ENCODE measurements at regions not wholly inside any gene's neighbourhood (a gene's known extent, or its start where the extent isn't known, plus 50 kb on each side); places are given as distances from the start of the nearest gene placed in this dataset.
"Not testable (repeated sequence)": the region's sequence is repeated elsewhere in the genome, so short reads cannot be mapped to it uniquely, and the experiment has no call there.

DNA sequence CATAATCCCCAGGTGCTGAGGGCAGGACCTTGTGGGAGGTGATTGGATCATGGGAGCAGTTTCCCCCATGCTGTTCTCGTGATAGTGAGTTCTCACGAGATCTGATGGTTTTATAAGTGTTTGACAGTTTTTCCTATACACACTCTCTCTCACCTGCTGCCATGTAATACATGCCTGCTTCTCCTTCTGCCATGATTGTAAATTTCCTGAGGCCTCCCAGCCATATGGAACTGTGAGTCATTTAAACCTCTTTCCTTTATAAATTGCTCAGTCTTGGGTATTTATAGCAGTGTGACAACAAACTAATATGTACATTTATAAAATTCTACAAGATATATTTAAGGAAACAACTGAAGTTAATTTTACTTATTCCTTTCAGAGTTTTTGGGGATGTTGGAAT, 170.8 kb upstream of the BET1 start:
- no peak for DNase-seq (ENCODE audit: low read depth)

DNA sequence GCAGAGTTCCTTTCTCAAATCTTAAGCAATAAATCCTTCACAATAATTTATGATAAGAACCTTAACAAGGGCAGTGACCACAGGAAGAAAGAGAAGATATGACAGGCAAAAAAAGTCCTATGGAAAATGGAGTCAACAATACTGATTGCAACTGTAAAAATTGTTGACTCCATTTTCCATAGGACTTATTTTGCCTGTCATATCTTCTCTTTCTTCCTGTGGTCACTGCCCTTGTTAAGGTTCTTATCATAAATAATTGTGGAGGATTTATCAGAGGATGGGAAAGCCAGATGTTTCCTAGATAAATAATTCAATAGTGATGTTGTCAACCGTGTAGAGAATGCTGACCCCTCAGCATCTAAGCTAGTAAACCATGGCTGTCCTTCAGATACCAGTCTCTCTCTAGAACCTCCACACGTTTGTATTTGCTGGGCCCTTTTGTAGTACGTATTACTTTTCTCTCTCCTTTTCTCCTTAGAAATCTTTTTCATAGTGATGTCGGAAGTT, 172.6 kb upstream of the BET1 start:
- DNase-seq (ENCODE audit: low read depth) = no peak

GRCh38 chr7:94177441-94177840, 173.3 kb upstream of the BET1 start:
- no peak for DNase-seq (ENCODE audit: low read depth)

GRCh38 chr7:94178230-94178629, 174.1 kb upstream of the BET1 start:
- no peak for DNase-seq (ENCODE audit: low read depth)

- DNase-seq (ENCODE audit: low read depth) = no peak
Measured at GRCh38 chr7:94179466-94179865, 175.3 kb upstream of the BET1 start.

GRCh38 chr7:94182066-94182465, 177.9 kb upstream of the BET1 start:
- DNase-seq (ENCODE audit: low read depth) = no peak

DNA sequence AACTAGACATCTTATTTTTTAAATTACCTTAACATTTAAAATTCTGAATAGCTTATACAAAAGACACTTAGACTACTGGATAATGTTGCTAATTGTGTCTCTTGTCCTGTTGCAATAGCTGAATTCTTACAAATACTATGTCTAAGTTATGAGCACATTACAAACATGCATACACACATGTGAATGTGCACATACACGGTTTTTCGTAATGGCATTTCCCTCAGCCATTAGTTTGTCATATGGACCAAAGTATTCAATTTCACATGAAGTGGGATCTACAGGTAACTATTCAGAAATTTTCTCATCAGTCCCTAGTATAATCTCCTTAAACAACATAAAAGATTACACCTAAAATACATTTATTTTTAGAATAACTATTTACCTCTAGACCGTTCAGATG, 178.6 kb upstream of the BET1 start:
- DNase-seq (ENCODE audit: low read depth) = no peak

GRCh38 chr7:94183289-94183749, 179.2 kb upstream of the BET1 start:
- no peak for DNase-seq (ENCODE audit: low read depth)

- DNase-seq (ENCODE audit: low read depth) = no peak
Measured at GRCh38 chr7:94183891-94184290, 179.7 kb upstream of the BET1 start.

- DNase-seq (ENCODE audit: low read depth) = no peak
Measured at GRCh38 chr7:94188350-94188749, 184.2 kb upstream of the BET1 start.

DNA sequence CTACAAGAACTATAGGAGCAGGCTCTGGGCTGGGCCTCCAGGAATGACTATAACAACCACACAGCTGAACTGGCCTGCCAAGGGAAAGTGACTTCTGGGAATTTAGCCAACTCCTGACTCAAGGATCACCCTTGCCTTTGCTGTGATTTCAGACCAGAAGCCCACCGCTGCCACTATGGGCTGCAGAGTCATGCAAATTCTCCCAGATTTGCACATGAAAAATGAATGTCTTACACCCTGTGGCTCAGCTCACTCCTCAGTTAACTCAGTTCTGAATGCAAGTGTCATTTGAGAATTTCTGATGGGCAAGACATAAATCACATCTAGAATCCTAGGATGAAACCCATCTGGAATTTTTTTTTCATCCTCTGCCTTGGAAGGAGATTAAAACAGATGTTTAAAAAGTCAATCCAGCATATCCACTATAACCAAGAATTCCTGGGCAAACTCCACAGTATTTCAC, 186.5 kb upstream of the BET1 start:
- no peak for DNase-seq (ENCODE audit: low read depth)

DNA sequence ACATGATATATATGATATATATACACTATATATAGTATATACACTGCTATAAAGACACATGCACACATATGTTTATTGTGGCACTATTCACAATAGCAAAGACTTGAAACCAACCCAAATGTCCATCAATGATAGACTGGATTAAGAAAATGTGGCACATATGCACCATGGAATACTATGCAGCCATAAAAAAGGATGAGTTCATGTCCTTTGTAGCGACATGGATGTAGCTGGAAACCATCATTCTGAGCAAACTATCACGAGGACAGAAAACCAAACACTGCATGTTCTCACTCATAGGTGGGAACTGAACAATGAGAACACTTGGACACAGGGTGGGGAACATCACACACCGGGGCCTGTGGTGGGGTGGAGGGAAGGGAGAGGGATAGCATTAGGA, 190.3 kb upstream of the BET1 start:
- DNase-seq (ENCODE audit: low read depth) = not testable (repeated sequence)

DNA sequence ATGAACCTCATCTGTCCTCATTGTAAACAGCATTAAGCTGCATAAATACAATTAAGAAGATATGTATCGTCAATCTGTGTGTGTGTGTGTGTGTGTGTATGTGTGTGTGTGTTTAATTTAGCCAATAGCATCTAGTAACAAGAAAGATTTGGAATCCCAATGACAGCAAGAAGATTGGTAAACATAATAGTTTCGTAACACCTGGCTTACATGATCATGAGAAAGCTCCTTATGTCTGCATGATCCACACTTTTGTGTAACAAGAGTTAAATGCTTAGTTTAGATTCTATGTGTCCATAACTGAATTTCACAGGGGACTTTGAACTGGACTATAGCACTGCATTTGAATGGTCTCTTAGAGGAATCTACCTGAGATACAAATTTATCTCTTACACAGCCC, 191.0 kb upstream of the BET1 start:
- no peak for DNase-seq (ENCODE audit: low read depth)

- no peak for DNase-seq (ENCODE audit: low read depth)
Measured at GRCh38 chr7:94195813-94196212, 191.7 kb upstream of the BET1 start.

GRCh38 chr7:94205529-94205928, 189.2 kb upstream of the COL1A2 start:
- DNase-seq (ENCODE audit: low read depth) = no peak

DNA sequence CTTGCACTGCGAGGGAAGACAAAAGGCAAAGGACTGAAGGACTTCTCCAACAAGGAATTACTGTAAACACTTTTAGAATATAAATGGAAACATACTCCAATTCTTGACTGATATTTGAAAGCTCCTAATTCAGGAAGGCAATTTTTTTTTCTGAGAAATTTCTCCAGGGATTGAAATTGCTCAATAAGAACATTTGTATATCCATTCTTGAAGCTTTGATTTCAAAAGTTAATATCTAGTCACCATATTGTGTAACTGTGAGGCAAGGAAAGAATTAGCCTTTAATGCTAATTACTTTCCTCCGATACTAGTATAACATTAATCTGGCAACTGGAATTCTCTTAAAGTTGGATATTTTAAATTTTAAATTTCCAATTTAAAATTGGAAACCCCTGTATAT, 188.4 kb upstream of the COL1A2 start:
- no peak for DNase-seq (ENCODE audit: low read depth)

- DNase-seq (ENCODE audit: low read depth) = no peak
Measured at GRCh38 chr7:94212160-94212559, 182.5 kb upstream of the COL1A2 start.

- DNase-seq (ENCODE audit: low read depth) = no peak
Measured at GRCh38 chr7:94216944-94217461, 177.7 kb upstream of the COL1A2 start.

- DNase-seq (ENCODE audit: low read depth) = no peak
Measured at GRCh38 chr7:94217766-94218165, 176.9 kb upstream of the COL1A2 start.

DNA sequence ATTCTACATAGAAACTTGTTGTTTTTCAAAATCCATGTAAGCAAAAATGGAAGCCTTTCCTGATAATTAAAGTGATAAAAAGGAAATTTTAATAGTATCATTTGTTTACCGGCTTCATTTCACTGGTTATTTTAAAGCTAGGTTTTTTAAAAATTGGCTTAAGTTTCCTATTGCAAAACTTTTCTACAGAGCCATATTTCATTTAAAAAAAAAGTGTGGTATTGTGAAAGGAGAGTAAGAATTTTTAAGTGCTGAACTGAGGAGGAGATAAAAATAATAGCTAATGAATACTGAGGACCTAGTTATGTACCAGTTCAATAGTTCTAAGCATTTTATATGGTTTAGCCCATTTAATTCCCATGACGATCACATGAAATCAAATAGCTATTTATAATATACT, 172.2 kb upstream of the COL1A2 start:
- DNase-seq (ENCODE audit: low read depth) = no peak

DNA sequence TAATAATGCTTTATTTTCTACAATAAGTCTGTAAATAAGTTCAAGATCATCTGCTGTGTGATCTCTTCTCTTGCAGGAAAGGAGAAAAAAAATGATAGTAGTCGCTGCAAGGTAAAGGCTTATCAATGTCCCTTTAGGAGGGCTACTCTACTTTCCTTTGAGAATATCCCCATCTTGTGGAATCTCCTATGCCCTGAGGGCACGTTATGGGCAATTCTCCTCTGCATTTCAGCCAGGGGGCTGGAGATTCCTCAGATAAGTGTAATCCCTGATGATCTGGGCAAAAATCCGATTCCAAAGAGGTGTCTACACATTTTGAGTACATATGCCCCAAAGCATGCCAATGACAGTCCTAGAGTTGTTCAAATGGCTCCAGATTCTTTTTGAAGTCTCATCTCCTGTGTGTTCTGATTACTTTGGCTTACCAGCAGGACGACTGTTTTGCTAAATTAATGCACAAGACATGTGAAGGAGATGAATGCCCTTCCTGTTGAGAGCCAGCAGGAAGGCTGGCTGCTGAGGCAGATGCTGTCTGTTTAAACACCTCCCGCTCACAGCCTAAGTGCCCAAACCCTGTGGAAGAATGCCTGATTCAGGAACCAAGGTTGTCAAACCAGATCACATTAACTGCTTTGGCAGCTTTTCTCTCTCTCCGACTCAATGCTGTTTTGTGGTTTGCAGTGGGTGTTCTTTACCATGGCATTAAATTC, 171.2 kb upstream of the COL1A2 start:
- no peak for DNase-seq (ENCODE audit: low read depth)

- DNase-seq (ENCODE audit: low read depth) = no peak
Measured at GRCh38 chr7:94228223-94228622, 166.5 kb upstream of the COL1A2 start.

DNA sequence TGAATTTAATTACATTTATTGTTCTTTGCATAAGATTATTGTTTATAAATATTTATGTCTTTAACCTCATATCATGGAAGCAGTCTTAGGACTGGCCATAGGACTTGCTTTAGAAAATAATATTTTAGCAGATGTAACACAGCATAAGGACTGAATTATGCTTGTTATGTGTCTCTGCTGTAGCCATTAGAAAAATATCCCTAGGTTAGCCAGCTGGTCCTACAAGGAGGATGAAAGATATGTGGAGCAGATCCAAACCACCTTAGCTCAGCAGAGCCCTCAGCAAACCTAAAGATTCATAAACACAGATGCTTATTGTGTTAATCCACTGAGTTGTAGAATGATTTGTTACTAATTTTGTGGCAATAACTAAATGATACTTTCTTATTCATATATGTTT, 166.0 kb upstream of the COL1A2 start:
- no peak for DNase-seq (ENCODE audit: low read depth)

DNA sequence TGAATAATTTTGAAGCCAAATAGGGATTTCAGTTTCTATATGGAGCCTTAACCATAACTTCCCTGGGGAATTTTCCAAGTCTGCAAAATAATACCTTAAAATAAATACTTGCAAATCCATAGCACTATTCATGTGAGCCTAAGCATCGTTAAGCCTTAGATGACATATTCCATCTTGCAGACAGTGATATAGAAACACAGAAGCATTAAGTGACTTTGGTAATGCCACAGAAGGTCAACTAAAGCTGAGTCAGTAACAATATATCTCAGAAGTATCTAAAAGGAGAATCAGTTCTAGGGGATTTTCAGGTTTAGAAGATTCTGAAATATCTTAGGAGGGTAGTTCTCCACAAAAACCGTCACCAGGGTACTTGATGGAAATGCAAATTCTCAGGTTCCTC, 163.4 kb upstream of the COL1A2 start:
- DNase-seq (ENCODE audit: low read depth) = no peak
